SK-N-SH (cell line): ENCODE measurements at regions not wholly inside any gene's neighbourhood (a gene's known extent, or its start where the extent isn't known, plus 50 kb on each side); places are given as distances from the start of the nearest gene placed in this dataset.

Source experiments
- CHD2 ChIP-seq: fragments of 150-350 bp; IDR thresholded peaks from 2 replicates; pipeline ENCODE4 v1.6.1; 2018; ENCODE audit warnings: low read length; ENCODE audit not compliant: partially characterized antibody
- EP300 ChIP-seq, 2 experiments: IDR thresholded peaks; 2 replicates each; pipeline versions ENCODE4 v1.4.0 to v1.6.1; 2012; ENCODE audit warnings: borderline replicate concordance in 1 of 2, low read depth in 1 of 2, low read length in 1 of 2
- EZH2phosphoT487 ChIP-seq: fragments of 200-600 bp; sonication (generic); IDR thresholded peaks from 2 replicates; pipeline ENCODE4 v1.6.1; 2017; ENCODE audit warnings: low read depth, mixed run types, mild to moderate bottlenecking, antibody characterized with exemption, moderate library complexity, borderline replicate concordance
- GABPA ChIP-seq: IDR thresholded peaks from 2 replicates; pipeline ENCODE4 v1.4.0; 2012; ENCODE audit warnings: low read depth, mild to moderate bottlenecking
- GATA2 ChIP-seq: sonication (generic); formaldehyde crosslinking; IDR thresholded peaks from 2 replicates; pipeline ENCODE4 v1.5.0; 2020; ENCODE audit warnings: mild to moderate bottlenecking, missing genetic modification reagents
- JUND ChIP-seq: IDR thresholded peaks from 2 replicates; pipeline ENCODE4 v1.4.0; 2012
- MXI1 ChIP-seq: IDR thresholded peaks from 2 replicates; pipeline ENCODE4 v1.6.1; 2012; ENCODE audit warnings: mild to moderate bottlenecking, low read depth, low read length, improper control_type of control experiment
- POLR2AphosphoS5 ChIP-seq: IDR thresholded peaks from 2 replicates; pipeline ENCODE4 v1.6.1; 2012; ENCODE audit warnings: low read depth, low read length
- RCOR1 ChIP-seq: fragments of 150-350 bp; IDR thresholded peaks from 2 replicates; pipeline ENCODE4 v1.6.1; 2017; ENCODE audit warnings: antibody characterized with exemption, low read length
- RFX5 ChIP-seq: IDR thresholded peaks from 2 replicates; pipeline ENCODE4 v1.6.1; 2012; ENCODE audit warnings: mild to moderate bottlenecking, improper control_type of control experiment, low read length
- SIN3A ChIP-seq: IDR thresholded peaks from 2 replicates; pipeline ENCODE4 v1.6.1; 2012; ENCODE audit warnings: low read depth, mild to moderate bottlenecking, low read length, moderate library complexity, borderline replicate concordance
- YY1 ChIP-seq: IDR thresholded peaks from 2 replicates; pipeline ENCODE4 v1.4.0; 2012; ENCODE audit warnings: low read depth, mild to moderate bottlenecking
- TF ChIP-seq, protein P1 (sequence below): fragments of 200-600 bp; sonication (generic); IDR thresholded peaks from 2 replicates; pipeline ENCODE4 v1.6.1; 2017; ENCODE audit warnings: antibody characterized with exemption, mild to moderate bottlenecking, moderate library complexity
- TF ChIP-seq, protein P2 (sequence below): fragments of 150-350 bp; IDR thresholded peaks from 2 replicates; pipeline ENCODE4 v1.6.1; 2017; ENCODE audit warnings: antibody characterized with exemption, low read length, low read depth, borderline replicate concordance

DNA sequence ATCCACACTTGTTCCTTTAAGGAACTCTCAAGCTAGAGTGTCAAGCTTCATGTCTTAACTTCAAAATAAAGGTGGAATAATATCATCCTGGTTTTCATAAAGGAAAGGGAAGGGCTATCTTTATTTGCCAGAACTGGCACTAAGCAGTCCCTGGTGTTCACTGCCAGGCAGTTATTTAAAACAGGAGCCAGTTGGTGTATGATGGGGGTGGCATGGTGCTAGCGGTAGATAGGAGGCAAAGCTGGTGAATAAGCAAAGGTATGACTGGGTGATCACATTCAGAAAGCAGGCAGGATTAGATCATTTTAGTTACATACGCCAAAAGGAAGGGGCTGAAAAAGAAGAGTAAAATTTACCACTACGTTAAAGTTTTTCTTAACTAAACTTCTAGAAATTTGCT lies 776.3 kb downstream of the BCL11A start:
- TF ChIP-seq POLR2AphosphoS5 (no peak), SIN3A (no peak), EP300 (IDR thresholded peaks at IDR 0.05; ENCODE audit: borderline replicate concordance in 1 of 2, low read depth in 1 of 2, low read length in 1 of 2) (no peak), CHD2 (no peak), RFX5 (no peak), JUND (no peak), EZH2phosphoT487 (no peak), RCOR1 (no peak), MXI1 (no peak), YY1 (no peak), GATA2 (CRISPR knock-in tag) (no peak), GABPA (no peak)
- TF ChIP-seq, protein P1, sequence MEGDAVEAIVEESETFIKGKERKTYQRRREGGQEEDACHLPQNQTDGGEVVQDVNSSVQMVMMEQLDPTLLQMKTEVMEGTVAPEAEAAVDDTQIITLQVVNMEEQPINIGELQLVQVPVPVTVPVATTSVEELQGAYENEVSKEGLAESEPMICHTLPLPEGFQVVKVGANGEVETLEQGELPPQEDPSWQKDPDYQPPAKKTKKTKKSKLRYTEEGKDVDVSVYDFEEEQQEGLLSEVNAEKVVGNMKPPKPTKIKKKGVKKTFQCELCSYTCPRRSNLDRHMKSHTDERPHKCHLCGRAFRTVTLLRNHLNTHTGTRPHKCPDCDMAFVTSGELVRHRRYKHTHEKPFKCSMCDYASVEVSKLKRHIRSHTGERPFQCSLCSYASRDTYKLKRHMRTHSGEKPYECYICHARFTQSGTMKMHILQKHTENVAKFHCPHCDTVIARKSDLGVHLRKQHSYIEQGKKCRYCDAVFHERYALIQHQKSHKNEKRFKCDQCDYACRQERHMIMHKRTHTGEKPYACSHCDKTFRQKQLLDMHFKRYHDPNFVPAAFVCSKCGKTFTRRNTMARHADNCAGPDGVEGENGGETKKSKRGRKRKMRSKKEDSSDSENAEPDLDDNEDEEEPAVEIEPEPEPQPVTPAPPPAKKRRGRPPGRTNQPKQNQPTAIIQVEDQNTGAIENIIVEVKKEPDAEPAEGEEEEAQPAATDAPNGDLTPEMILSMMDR, result no peak
- TF ChIP-seq, protein P2, sequence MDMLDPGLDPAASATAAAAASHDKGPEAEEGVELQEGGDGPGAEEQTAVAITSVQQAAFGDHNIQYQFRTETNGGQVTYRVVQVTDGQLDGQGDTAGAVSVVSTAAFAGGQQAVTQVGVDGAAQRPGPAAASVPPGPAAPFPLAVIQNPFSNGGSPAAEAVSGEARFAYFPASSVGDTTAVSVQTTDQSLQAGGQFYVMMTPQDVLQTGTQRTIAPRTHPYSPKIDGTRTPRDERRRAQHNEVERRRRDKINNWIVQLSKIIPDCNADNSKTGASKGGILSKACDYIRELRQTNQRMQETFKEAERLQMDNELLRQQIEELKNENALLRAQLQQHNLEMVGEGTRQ, result no peak
